MM.1S (cell line): ENCODE measurements at regions not wholly inside any gene's neighbourhood (a gene's known extent, or its start where the extent isn't known, plus 50 kb on each side); places are given as distances from the start of the nearest gene placed in this dataset.

Experiments
- DNase-seq: peaks from one replicate; pipeline ENCODE4 v3.0.0-alpha.2; 2015
- H2AFZ ChIP-seq: fragments of 300-600 bp; sonication (generic); 2 replicates; pipeline ENCODE4 v1.6.0; 2016; ENCODE audit warnings: antibody characterized with exemption, low read length
- H3F3A ChIP-seq: fragments of 300-600 bp; sonication (generic); 2 replicates; pipeline ENCODE4 v1.6.1; 2016; ENCODE audit warnings: mild to moderate bottlenecking, antibody characterized with exemption, low read length, moderate library complexity, mixed read lengths; ENCODE audit not compliant: insufficient read depth
- H3K27ac ChIP-seq: fragments of 300-600 bp; sonication (generic); 2 replicates; pipeline ENCODE4 v1.5.1; 2016; ENCODE audit warnings: mild to moderate bottlenecking, low read length
- H3K27me3 ChIP-seq: fragments of 300-600 bp; sonication (generic); replicated peaks from 2 replicates; pipeline ENCODE4 v1.6.0; 2016; ENCODE audit warnings: low read length; ENCODE audit not compliant: insufficient read depth
- H3K36me3 ChIP-seq: fragments of 300-600 bp; sonication (generic); replicated peaks from 2 replicates; pipeline ENCODE4 v1.6.1; 2016; ENCODE audit warnings: mild to moderate bottlenecking, low read length, mixed read lengths; ENCODE audit not compliant: insufficient read depth
- H3K4me1 ChIP-seq: fragments of 300-600 bp; sonication (generic); 2 replicates; pipeline ENCODE4 v1.6.1; 2016; ENCODE audit warnings: low read length, mixed read lengths
- H3K4me2 ChIP-seq: fragments of 300-600 bp; sonication (generic); 2 replicates; pipeline ENCODE4 v1.6.0; 2016; ENCODE audit warnings: low read depth, low read length
- H3K4me3 ChIP-seq: fragments of 300-600 bp; sonication (generic); 2 replicates; pipeline ENCODE4 v1.5.1; 2016; ENCODE audit warnings: low read length, mixed read lengths
- H3K79me2 ChIP-seq: fragments of 300-600 bp; sonication (generic); 2 replicates; pipeline ENCODE4 v1.6.1; 2016; ENCODE audit warnings: mixed run types, low read length, mixed read lengths
- H3K9ac ChIP-seq: fragments of 300-600 bp; sonication (generic); 2 replicates; pipeline ENCODE4 v1.6.1; 2016; ENCODE audit warnings: low read length, mixed read lengths
- H3K9me2 ChIP-seq: fragments of 300-600 bp; sonication (generic); replicated peaks from 2 replicates; pipeline ENCODE4 v1.6.1; 2016; ENCODE audit warnings: mild to moderate bottlenecking, low read length, mixed read lengths; ENCODE audit not compliant: insufficient read depth
- H3K9me3 ChIP-seq: fragments of 300-600 bp; sonication (generic); replicated peaks from 2 replicates; pipeline ENCODE4 v1.6.1; 2016; ENCODE audit warnings: mild to moderate bottlenecking, low read length, mixed read lengths; ENCODE audit not compliant: insufficient read depth
- H4K20me1 ChIP-seq: fragments of 300-600 bp; sonication (generic); 2 replicates; pipeline ENCODE4 v1.6.1; 2016; ENCODE audit warnings: mild to moderate bottlenecking, low read length, moderate library complexity, mixed read lengths; ENCODE audit not compliant: insufficient read depth
- EZH2 ChIP-seq: fragments of 300-600 bp; sonication (generic); optimal IDR thresholded peaks from 2 replicates; pipeline ENCODE3; 2017; ENCODE audit warnings: low read depth, mild to moderate bottlenecking, antibody characterized with exemption, low read length, mixed read lengths
- EZH2phosphoT487 ChIP-seq: fragments of 300-600 bp; sonication (generic); IDR thresholded peaks from 2 replicates; pipeline ENCODE4 v1.6.1; 2018; ENCODE audit warnings: antibody characterized with exemption, low read length
- TF ChIP-seq, protein P1 (sequence below): fragments of 300-600 bp; sonication (generic); IDR thresholded peaks from 2 replicates; pipeline ENCODE4 v1.5.1; 2016; ENCODE audit warnings: antibody characterized with exemption, low read length, mixed read lengths

DNA sequence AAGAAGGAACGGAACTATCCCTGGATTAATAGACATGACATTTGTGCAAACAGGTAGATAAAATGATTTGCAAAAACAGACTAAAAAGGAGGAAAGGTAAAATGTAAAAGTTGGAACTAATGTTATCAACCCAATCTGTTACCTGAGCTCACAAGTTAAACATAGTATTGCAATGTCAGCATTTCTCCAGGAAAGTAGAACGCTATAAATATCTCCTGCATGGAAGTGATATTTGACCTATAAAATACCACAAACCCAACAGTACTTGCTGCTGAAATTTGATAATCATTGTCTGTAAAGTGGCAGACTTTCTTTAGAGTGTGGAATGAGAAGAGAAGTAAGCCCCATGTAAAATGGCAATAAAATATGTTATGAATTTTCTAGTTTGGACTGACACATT is 1435.7 kb downstream of the LRFN5 start:
- Histone ChIP-seq H2AFZ (no peak overlapping the region), H3K9me3 (no peaks in the 10 kb centered on the region), H3K4me3 (no peak overlapping the region), H3F3A (no peaks in the 10 kb centered on the region), H3K4me1 (0 out of 2 replicates have a peak, but pooled peaks cover 9% of the 10 kb centered on the region), H3K4me2 (no peak overlapping the region), H3K9me2 (no peaks in the 10 kb centered on the region), H3K27ac (no peak overlapping the region), H3K9ac (no peak overlapping the region), H3K79me2 (no peaks in the 10 kb centered on the region), H3K27me3 (no peaks in the 10 kb centered on the region), H4K20me1 (no peaks in the 10 kb centered on the region), H3K36me3 (no peaks in the 10 kb centered on the region)
- TF ChIP-seq, protein P1, sequence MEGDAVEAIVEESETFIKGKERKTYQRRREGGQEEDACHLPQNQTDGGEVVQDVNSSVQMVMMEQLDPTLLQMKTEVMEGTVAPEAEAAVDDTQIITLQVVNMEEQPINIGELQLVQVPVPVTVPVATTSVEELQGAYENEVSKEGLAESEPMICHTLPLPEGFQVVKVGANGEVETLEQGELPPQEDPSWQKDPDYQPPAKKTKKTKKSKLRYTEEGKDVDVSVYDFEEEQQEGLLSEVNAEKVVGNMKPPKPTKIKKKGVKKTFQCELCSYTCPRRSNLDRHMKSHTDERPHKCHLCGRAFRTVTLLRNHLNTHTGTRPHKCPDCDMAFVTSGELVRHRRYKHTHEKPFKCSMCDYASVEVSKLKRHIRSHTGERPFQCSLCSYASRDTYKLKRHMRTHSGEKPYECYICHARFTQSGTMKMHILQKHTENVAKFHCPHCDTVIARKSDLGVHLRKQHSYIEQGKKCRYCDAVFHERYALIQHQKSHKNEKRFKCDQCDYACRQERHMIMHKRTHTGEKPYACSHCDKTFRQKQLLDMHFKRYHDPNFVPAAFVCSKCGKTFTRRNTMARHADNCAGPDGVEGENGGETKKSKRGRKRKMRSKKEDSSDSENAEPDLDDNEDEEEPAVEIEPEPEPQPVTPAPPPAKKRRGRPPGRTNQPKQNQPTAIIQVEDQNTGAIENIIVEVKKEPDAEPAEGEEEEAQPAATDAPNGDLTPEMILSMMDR: no peak
- no peak for TF ChIP-seq EZH2
- TF ChIP-seq EZH2phosphoT487: no peak
- DNase-seq: no peak

DNA sequence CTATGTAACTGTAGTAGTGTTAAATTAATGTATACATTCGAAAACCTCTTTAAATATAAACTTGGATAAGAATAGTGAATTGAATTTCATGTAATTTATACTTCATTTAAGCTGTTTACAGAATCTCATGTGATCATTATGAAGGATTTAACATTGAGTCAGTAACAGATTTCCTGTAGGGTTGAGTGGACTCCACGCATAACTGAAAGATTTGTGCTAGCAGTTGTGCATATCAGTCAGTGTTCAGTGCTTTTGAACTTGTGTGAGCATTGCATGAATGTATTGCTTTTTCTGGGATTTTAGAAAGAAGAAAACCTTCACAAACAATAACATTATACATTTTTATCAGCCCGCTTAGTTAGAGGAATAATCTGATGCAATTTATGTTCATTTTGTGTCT is 1435.3 kb downstream of the LRFN5 start:
- Histone ChIP-seq H3K4me1 (0 out of 2 replicates have a peak, but pooled peaks cover 9% of the 10 kb centered on the region), H3F3A (no peaks in the 10 kb centered on the region), H2AFZ (no peak overlapping the region), H3K27me3 (no peaks in the 10 kb centered on the region), H3K9me2 (no peaks in the 10 kb centered on the region), H4K20me1 (no peaks in the 10 kb centered on the region), H3K27ac (no peak overlapping the region), H3K4me3 (no peak overlapping the region), H3K79me2 (no peaks in the 10 kb centered on the region), H3K9me3 (no peaks in the 10 kb centered on the region), H3K36me3 (no peaks in the 10 kb centered on the region), H3K4me2 (no peak overlapping the region), H3K9ac (no peak overlapping the region)
- TF ChIP-seq EZH2phosphoT487 (no peak), EZH2 (no peak)
- TF ChIP-seq, protein P1: no peak
- no peak for DNase-seq

DNA sequence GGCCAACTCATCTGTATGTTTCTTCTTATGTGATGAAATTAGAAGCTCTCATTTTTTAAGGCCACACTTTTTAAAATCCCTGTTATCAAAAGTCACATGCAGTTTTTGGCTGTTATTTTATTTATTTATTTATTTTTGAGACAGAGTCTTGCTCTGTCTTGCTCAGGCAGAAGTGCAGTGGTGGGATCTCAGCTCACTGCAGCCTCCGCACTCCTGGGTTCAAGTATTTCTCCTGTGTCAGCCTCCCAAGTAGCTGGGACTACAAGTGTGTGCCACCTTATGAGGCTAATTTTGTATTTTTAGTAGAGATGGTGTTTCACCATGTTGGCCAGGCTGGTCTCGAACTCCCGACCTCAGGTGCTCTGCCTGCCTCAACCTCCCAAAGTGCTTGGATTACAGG is 1434.5 kb downstream of the LRFN5 start:
- Histone ChIP-seq H3F3A (no peaks in the 10 kb centered on the region), H3K27ac (no peak overlapping the region), H4K20me1 (no peaks in the 10 kb centered on the region), H2AFZ (no peak overlapping the region), H3K36me3 (no peaks in the 10 kb centered on the region), H3K27me3 (no peaks in the 10 kb centered on the region), H3K4me3 (no peak overlapping the region), H3K79me2 (no peaks in the 10 kb centered on the region), H3K9ac (no peak overlapping the region), H3K4me2 (no peak overlapping the region), H3K9me3 (no peaks in the 10 kb centered on the region), H3K9me2 (no peaks in the 10 kb centered on the region), H3K4me1 (0 out of 2 replicates have a peak, but pooled peaks cover 9% of the 10 kb centered on the region)
- TF ChIP-seq EZH2phosphoT487 (no peak), EZH2 (no peak)
- TF ChIP-seq, protein P1: no peak
- DNase-seq: no peak
